HEK293 (cell line): ENCODE measurements at regions not wholly inside any gene's neighbourhood (a gene's known extent, or its start where the extent isn't known, plus 50 kb on each side); places are given as distances from the start of the nearest gene placed in this dataset.

ENCODE experiments used
- MEIS1 ChIP-seq: sonication (generic); formaldehyde crosslinking; IDR thresholded peaks from 2 replicates; pipeline ENCODE4 v1.8.1; 2022; ENCODE audit warnings: missing genetic modification reagents, mild to moderate bottlenecking, borderline replicate concordance
- TCF7L2 ChIP-seq: IDR thresholded peaks from 2 replicates; pipeline ENCODE4 v1.6.1; 2011; ENCODE audit warnings: low read depth, mild to moderate bottlenecking, inconsistent platforms, low read length, moderate library complexity, borderline replicate concordance
- TRIM28 ChIP-seq: IDR thresholded peaks from 2 replicates; pipeline ENCODE4 v1.6.1; 2011; ENCODE audit warnings: low read length, control low read depth, borderline replicate concordance
- YY1 ChIP-seq: fragments of 450-650 bp; formaldehyde crosslinking; IDR thresholded peaks from 2 replicates; pipeline ENCODE4 v1.5.1; 2018; ENCODE audit warnings: missing biosample characterization, missing genetic modification characterization
- ZNF274 ChIP-seq, 2 experiments: fragments of 200-500 bp in 1 of 2; fragments of 450-650 bp in 1 of 2; sonication (Bioruptor generic) in 1 of 2; formaldehyde crosslinking in 1 of 2; IDR thresholded peaks; 2 replicates each; pipeline versions ENCODE4 v1.5.1 to v1.6.1; 2014 to 2016; ENCODE audit warnings: borderline replicate concordance in 1 of 2, inconsistent platforms in 1 of 2, low read length in 1 of 2, missing biosample characterization in 1 of 2, missing genetic modification characterization in 1 of 2
- ZNF830 ChIP-seq: fragments of 450-650 bp; IDR thresholded peaks from 2 replicates; pipeline ENCODE4 v1.5.0; 2018; ENCODE audit warnings: missing biosample characterization, missing genetic modification characterization, low read depth, mild to moderate bottlenecking, moderate library complexity
- TF ChIP-seq, protein P1 (sequence below): fragments of 450-650 bp; formaldehyde crosslinking; IDR thresholded peaks from 2 replicates; pipeline ENCODE4 v1.5.1; 2016; ENCODE audit warnings: missing biosample characterization, missing genetic modification characterization
- TF ChIP-seq, protein P2 (sequence below): fragments of 450-650 bp; formaldehyde crosslinking; IDR thresholded peaks from 2 replicates; pipeline ENCODE4 v1.5.1; 2016; ENCODE audit warnings: missing biosample characterization, missing genetic modification characterization
- TF ChIP-seq, protein P3 (sequence below): fragments of 450-650 bp; formaldehyde crosslinking; IDR thresholded peaks from 2 replicates; pipeline ENCODE4 v1.5.1; 2016; ENCODE audit warnings: missing biosample characterization, missing genetic modification characterization, low read depth

DNA sequence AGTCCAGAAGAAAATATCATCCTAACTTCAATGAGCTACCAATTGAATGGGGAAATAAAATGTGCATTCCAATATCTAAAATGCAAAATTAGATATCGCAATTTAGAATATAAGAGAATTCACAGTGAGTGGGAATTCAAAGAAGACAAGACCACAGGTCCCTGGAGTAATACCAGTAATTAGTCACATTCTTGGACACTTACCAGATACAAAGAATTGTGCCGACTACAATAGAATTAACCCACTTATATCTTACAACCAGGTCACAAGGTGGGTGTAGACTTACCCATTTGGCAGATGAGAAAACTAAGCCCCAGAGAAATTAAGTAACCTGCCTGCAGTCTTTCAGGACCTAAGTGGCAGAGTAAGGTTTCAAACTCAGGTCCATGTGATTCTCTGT lies 84.3 kb upstream of the C1QTNF7 start:
- TF ChIP-seq, protein P1, sequence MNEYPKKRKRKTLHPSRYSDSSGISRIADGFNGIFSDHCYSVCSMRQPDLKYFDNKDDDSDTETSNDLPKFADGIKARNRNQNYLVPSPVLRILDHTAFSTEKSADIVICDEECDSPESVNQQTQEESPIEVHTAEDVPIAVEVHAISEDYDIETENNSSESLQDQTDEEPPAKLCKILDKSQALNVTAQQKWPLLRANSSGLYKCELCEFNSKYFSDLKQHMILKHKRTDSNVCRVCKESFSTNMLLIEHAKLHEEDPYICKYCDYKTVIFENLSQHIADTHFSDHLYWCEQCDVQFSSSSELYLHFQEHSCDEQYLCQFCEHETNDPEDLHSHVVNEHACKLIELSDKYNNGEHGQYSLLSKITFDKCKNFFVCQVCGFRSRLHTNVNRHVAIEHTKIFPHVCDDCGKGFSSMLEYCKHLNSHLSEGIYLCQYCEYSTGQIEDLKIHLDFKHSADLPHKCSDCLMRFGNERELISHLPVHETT (tag by site-specific recombination) = no peak
- TF ChIP-seq, protein P2, sequence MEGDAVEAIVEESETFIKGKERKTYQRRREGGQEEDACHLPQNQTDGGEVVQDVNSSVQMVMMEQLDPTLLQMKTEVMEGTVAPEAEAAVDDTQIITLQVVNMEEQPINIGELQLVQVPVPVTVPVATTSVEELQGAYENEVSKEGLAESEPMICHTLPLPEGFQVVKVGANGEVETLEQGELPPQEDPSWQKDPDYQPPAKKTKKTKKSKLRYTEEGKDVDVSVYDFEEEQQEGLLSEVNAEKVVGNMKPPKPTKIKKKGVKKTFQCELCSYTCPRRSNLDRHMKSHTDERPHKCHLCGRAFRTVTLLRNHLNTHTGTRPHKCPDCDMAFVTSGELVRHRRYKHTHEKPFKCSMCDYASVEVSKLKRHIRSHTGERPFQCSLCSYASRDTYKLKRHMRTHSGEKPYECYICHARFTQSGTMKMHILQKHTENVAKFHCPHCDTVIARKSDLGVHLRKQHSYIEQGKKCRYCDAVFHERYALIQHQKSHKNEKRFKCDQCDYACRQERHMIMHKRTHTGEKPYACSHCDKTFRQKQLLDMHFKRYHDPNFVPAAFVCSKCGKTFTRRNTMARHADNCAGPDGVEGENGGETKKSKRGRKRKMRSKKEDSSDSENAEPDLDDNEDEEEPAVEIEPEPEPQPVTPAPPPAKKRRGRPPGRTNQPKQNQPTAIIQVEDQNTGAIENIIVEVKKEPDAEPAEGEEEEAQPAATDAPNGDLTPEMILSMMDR (tag by site-specific recombination) = no peak
- no peak for TF ChIP-seq ZNF830
- no peak for TF ChIP-seq ZNF274 (IDR thresholded peaks at IDR 0.05; ENCODE audit: low read length)
- no peak for TF ChIP-seq ZNF274 (tag by site-specific recombination; IDR thresholded peaks at IDR 0.05; ENCODE audit: borderline replicate concordance)
- TF ChIP-seq TRIM28 = no peak
- no peak for TF ChIP-seq TCF7L2
- TF ChIP-seq YY1 = no peak
- TF ChIP-seq, protein P3, sequence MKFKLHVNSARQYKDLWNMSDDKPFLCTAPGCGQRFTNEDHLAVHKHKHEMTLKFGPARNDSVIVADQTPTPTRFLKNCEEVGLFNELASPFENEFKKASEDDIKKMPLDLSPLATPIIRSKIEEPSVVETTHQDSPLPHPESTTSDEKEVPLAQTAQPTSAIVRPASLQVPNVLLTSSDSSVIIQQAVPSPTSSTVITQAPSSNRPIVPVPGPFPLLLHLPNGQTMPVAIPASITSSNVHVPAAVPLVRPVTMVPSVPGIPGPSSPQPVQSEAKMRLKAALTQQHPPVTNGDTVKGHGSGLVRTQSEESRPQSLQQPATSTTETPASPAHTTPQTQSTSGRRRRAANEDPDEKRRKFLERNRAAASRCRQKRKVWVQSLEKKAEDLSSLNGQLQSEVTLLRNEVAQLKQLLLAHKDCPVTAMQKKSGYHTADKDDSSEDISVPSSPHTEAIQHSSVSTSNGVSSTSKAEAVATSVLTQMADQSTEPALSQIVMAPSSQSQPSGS (tag by site-specific recombination) = no peak
- TF ChIP-seq MEIS1 (CRISPR knock-in tag) = no peak
